Ramos (cell line): ENCODE measurements at regions not wholly inside any gene's neighbourhood (a gene's known extent, or its start where the extent isn't known, plus 50 kb on each side); places are given as distances from the start of the nearest gene placed in this dataset.
"Not testable (repeated sequence)": the region's sequence is repeated elsewhere in the genome, so short reads cannot be mapped to it uniquely, and the experiment has no call there.

ENCODE experiments used
- in situ Hi-C: fragments of 300-500 bp; cut with MboI; formaldehyde crosslinking; loops from one replicate; pipeline ENCODE4 v1.14.3; 2022; ENCODE audit warnings: low sequenced_read_pairs; ENCODE audit not compliant: unreplicated experiment

DNA sequence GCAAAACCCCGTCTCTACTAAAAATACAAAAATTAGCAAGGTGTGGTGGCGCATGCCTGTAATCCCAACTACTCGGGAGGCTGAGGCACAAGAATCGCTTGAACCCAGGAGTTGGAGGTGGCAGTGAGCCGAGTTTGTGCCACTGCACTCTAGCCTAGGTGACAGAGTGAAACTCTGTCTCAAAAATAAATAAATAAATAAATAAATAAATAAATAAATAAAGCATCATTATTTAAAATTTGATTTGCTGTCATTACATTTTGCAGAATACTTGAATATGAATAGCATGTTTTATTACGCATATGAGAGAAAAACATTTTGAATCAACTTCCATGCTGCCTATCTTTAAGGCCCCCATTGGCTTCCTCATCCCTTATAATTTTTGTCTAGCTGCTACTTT lies 53.4 kb upstream of the MED14 start:
- in situ Hi-C loops, result not testable (repeated sequence)

DNA sequence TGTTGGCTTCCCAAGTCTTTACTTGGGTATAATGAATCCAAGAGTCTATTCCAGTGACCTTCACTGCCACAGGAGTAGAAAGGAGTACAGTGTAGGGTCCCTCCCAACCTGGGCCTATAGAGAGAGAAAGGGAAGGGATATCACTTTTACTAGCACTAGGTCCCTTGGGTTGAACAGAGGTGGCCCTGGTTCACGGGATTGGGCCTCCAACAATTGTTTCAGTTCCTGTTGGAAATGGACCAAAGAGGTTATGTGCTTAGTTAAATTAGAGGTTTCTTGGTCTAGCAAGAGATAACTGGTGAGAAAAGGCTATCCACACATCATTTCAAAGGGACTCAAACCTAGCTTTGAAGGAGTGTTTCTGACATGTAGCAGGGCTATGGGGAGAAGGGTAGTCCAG lies 57.1 kb upstream of the MED14 start:
- in situ Hi-C loops, result loop anchor here (10.0 kb wide), 1 partner anchor 138 kb away; no protein-coding TSS in a partner anchor

DNA sequence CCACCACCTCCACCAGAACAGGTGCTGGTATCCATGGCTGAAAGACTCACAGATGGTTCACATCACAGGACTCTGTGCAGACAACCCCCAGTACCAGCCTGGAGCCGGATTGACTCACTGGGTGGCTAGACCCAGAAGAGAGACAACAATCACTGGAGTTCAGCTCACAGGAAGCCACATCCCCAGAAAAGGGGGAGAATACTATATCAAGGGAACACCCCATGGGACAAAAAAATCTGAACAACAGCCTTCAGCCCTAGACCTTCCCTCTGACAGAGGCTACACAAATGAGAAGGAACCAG lies 59.4 kb upstream of the MED14 start:
- in situ Hi-C loops, result loop anchor here (10.0 kb wide), 1 partner anchor 140 kb away; no protein-coding TSS in a partner anchor

DNA sequence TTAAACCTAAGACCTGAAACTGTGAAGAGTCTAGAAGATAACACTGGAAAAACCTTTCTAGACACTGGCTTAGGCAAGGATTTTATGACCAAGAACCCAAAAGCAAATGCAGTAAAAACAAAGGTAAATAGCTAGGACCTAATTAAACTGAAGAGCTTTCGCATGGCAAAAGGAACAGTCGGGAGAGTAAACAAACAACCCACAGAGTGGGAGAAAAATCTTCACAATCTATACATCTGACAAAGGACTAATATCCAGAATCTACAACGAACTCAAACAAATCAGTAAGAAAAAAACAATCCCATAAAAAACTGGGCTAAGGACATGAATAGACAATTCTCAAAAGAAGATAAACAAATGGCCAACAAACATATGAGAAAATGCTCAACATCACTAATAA lies 64.4 kb upstream of the MED14 start:
- in situ Hi-C loops, result loop anchor here (10.0 kb wide), 1 partner anchor 145 kb away; no protein-coding TSS in a partner anchor

DNA sequence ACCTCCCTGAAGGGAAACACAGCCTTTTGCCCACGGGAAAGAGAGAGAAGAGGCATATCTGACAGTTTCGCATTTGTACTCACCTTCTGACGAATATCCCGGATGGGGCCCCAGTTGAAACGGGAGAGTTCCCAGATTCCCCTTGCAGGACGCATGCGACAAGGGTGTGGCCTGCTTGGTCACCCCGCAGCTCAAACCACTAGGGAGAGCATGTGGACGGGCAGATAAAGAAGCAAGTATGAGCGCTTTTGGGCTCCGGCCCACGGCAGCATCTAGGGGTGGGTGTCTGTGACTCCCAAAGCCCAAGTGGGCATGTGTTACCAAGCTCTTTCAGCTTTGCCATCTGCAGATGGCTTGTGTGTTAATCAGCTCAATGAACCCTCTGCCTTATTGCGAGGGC lies 70.1 kb upstream of the MED14 start:
- in situ Hi-C loops, result no loop called here

- in situ Hi-C loops, result no loop called here
These were observed 71.3 kb upstream of the MED14 start for GRCh38 chrX:40806513-40807220.

- in situ Hi-C loops, result no loop called here
These were observed 72.0 kb upstream of the MED14 start for GRCh38 chrX:40807384-40807783.

GRCh38 chrX:40808203-40808602 lies 72.9 kb upstream of the MED14 start:
- in situ Hi-C loops, result no loop called here

DNA sequence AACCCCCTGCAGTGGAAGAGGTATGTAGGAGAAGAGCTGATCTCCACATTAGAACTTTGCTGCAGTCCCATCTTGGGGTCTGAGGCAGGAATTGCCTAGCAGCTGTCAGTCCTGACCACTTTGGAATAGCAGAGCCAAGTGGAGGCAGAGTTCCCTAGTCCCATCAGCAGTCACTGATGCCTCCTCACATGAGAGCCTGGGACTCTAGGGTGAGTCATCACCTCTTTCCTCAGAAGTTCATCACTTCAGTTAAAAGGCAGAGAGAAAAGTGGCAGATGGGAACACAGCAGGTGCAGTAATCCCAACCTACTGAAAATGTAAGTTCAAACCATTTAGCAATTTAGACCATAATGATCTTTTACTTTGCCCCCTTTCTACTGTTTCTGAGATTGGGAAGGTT lies 73.9 kb upstream of the MED14 start:
- in situ Hi-C loops, result no loop called here

DNA sequence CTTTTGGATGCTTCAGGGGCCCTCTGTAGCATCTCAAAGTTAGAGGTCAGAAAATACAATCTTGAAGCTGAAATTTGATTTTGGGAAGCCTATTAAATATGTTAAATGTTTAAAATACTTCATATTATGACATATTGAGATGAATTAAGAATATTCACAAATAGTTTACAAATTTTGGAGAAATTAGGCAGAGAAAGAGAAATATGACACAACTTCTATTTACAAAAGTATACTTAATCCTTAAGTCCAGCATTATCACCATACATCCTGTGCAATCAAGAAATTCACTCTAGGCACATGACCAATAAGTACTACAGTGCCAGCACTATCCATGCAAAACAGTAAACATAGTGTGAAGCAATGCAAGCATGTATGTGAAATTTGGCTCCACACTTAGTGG lies 79.7 kb upstream of the MED14 start:
- in situ Hi-C loops, result not testable (repeated sequence)

DNA sequence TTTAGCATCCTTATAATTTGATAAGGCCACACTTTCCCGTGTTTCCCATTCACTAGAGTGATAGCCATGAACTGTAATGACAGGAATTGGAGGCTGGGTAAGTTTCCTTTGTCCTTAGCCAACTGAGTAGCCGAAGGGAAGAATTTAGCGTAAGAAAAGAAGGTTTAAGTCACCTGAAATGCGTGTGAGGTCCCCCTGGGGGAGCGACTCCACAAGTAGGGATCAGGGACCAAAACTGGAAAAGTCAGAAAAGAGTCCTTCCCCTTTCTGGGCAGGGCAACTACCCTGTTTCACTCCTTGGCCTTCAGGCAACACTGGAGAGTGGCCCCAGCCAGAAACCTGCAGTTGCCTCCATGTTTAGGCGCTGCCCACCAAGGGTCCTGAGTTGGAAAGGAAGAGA lies 81.6 kb upstream of the MED14 start:
- in situ Hi-C loops, result no loop called here

DNA sequence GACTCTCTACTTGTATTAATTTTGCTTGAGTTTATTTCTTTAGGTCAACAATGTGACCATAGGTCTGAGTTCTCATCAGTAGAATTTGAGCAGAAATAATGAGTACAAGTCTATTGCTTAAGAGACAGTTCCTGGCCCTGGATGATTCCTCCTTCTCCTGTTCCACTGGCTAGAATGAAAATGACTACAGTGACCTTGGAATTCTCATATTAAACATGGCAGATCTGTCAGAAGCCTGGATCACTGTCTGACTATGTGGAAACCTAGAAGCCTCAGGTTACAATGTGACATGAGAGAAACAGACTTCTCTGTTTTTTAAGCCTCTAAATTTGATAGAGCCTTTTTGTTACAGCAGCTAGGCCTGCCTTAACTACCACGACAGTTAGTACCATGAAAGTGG lies 82.9 kb upstream of the MED14 start:
- in situ Hi-C loops, result no loop called here

DNA sequence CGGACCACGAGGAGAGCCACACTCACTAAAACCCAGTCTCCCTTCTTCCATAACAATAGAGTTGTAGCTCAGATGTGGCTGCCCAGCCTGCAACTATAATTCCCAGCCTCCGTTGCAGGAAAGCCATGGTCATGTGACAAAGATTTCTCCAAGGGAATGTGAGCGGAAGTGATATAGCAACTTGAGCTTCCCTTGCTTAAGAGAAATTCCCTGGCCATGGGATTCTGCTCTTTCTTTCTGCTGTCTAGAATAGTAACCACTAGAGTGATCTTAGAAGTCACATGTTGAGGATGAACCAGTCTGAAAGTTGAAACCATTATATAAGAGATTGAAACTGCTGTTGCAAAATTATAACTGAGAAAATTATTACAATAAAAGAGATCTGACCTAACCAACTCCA lies 86.4 kb upstream of the MED14 start:
- in situ Hi-C loops, result no loop called here

DNA sequence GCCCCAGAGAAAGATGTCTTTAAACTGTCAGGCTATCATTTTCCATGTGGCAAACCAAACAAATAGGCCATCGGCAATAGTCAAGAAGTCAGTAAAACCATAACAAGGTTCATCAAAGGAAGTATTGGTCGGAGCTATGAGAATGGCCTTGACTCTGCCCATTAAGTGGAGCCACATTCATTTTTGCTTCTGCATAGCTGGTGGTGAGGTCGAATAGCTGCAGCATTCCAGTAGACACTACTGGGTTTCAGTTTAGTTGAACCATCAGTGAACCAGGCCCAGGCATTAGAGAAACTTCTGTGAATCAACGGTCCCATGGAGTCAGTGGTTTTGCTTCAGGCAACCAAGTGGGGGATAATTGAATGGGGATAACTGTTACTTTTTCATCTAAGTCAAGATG lies 92.0 kb upstream of the MED14 start:
- in situ Hi-C loops, result no loop called here

DNA sequence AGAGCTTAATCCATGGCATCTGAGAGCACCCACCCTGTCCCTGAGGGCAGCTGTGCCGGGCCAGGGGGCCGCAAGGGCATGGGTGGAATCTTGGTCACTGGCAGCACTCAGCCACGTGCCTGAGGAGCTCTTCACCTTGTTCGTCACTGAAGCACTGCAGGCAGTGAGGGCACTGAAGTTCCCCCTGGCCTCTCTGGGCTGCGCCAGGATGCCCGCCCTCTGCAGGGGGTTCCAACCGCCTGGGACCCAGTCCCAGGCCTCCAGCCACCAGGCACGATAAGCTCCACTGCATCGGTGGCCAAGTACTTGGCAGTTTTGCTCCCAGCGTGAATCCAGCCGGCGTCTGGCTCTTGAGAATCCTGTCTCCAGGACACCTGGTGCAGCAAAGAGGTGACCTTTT lies 96.4 kb upstream of the MED14 start:
- in situ Hi-C loops, result no loop called here

GRCh38 chrX:40832723-40833122 lies 97.4 kb upstream of the MED14 start:
- in situ Hi-C loops, result no loop called here

DNA sequence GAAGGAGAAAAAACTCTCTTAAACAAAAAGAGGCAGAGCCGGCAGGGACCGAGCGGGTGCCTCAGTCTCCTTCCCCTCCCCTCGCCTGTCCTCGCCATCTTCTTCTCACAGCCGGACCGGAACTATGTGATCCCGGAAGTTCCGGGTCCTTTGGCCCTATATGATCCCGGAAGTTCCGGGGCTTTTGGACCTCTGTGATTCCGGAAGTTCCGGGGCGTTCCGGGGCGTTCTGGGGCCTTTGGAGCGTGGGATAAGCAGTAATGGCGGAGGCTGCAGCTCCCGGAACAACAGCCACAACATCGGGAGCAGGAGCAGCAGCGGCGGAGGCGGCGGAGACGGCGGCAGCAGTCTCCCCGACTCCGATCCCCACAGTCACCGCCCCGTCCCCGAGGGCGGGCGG lies 98.9 kb upstream of the MED14 start:
- in situ Hi-C loops, result no loop called here

DNA sequence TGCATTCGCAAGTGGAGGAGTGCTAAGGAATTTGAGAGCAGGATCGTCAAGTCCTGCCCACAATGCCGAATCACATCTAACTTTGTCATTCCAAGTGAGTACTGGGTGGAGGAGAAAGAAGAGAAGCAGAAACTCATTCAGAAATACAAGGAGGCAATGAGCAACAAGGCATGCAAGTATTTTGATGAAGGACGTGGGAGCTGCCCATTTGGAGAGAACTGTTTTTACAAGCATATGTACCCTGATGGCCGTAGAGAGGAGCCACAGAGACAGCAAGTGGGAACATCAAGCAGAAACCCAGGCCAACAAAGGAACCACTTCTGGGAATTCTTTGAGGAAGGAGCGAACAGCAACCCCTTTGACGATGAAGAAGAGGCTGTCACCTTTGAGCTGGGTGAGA lies 100.2 kb upstream of the MED14 start:
- in situ Hi-C loops, result no loop called here

DNA sequence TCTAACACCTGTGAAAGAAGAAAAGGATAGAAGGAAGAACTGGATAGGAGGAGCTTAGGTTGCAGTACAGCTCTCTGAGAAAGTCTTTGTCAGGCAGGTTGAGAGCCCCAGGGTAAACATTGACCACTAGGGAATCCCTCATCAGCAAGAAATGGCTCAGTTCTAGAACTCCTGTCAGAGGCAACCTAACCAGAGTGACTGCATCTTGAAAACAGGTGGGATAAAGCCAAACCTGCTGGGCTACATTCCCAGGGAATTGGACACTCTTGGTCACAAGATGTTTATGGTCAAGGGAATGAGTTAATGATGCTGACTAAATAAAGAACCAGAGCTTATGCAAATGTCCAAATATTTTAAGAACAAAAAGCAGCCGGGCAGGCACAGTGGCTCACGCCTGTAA lies 108.3 kb upstream of the MED14 start:
- in situ Hi-C loops, result no loop called here

GRCh38 chrX:40844471-40844870 lies 109.1 kb upstream of the MED14 start:
- in situ Hi-C loops, result no loop called here

GRCh38 chrX:40845331-40845911 lies 110.1 kb upstream of the MED14 start:
- in situ Hi-C loops, result no loop called here
